Activated CD4-positive, CD25-positive, alpha-beta regulatory T cell treated with anti-CD3 and anti-CD28 coated beads, Interleukin-2, amount 50 U/mL, for 72 hours (primary cell): ENCODE measurements at regions not wholly inside any gene's neighbourhood (a gene's known extent, or its start where the extent isn't known, plus 50 kb on each side); places are given as distances from the start of the nearest gene placed in this dataset.
"Not testable (repeated sequence)": the region's sequence is repeated elsewhere in the genome, so short reads cannot be mapped to it uniquely, and the experiment has no call there.

Experiments used
- DNase-seq: peaks from one replicate; pipeline ENCODE4 v3.0.0; 2021

- not testable (repeated sequence) for DNase-seq
Measured at GRCh38 chr5:174498575-174498974, 225.8 kb upstream of the MSX2 start.

GRCh38 chr5:174500636-174501035, 223.7 kb upstream of the MSX2 start:
- DNase-seq: no peak

- DNase-seq: no peak
Measured at GRCh38 chr5:174501461-174502069, 222.8 kb upstream of the MSX2 start.

- DNase-seq: no peak
Measured at GRCh38 chr5:174503086-174503460, 221.3 kb upstream of the MSX2 start.

- no peak for DNase-seq
Measured at GRCh38 chr5:174503461-174504265, 220.7 kb upstream of the MSX2 start.

GRCh38 chr5:174504266-174504726, 220.1 kb upstream of the MSX2 start:
- no peak for DNase-seq

- no peak for DNase-seq
Measured at GRCh38 chr5:174505621-174506020, 218.8 kb upstream of the MSX2 start.

GRCh38 chr5:174510782-174511453, 213.5 kb upstream of the MSX2 start:
- DNase-seq: not testable (repeated sequence)

- no peak for DNase-seq
Measured at GRCh38 chr5:174511714-174512253, 212.6 kb upstream of the MSX2 start.

- DNase-seq: no peak
Measured at GRCh38 chr5:174514325-174514724, 210.1 kb upstream of the MSX2 start.

GRCh38 chr5:174514983-174515394, 209.4 kb upstream of the MSX2 start:
- DNase-seq: no peak

- DNase-seq: no peak
Measured at GRCh38 chr5:174516741-174517140, 207.6 kb upstream of the MSX2 start.

GRCh38 chr5:174518512-174518911, 205.9 kb upstream of the MSX2 start:
- DNase-seq: no peak

- no peak for DNase-seq
Measured at GRCh38 chr5:174520420-174521396, 203.7 kb upstream of the MSX2 start.

- DNase-seq: no peak
Measured at GRCh38 chr5:174521449-174521848, 202.9 kb upstream of the MSX2 start.

GRCh38 chr5:174522480-174523260, 201.7 kb upstream of the MSX2 start:
- no peak for DNase-seq

- DNase-seq: no peak
Measured at GRCh38 chr5:174523311-174524071, 200.9 kb upstream of the MSX2 start.

- DNase-seq: no peak
Measured at GRCh38 chr5:174524351-174524750, 200.0 kb upstream of the MSX2 start.

GRCh38 chr5:174526177-174526576, 198.2 kb upstream of the MSX2 start:
- DNase-seq: no peak

GRCh38 chr5:174527916-174528540, 196.4 kb upstream of the MSX2 start:
- no peak for DNase-seq
